Kidney epithelial cell (primary cell): ENCODE measurements at regions not wholly inside any gene's neighbourhood (a gene's known extent, or its start where the extent isn't known, plus 50 kb on each side); places are given as distances from the start of the nearest gene placed in this dataset.
"Not testable (repeated sequence)": the region's sequence is repeated elsewhere in the genome, so short reads cannot be mapped to it uniquely, and the experiment has no call there.

Experiments
- DNase-seq: peaks from one replicate; pipeline ENCODE4 v3.0.0-alpha.2; 2010; ENCODE audit warnings: low read depth
- H3K27me3 ChIP-seq: 2 replicates; pipeline ENCODE4 v1.6.0; 2011; ENCODE audit warnings: low read length; ENCODE audit not compliant: control insufficient read depth, insufficient read depth
- H3K36me3 ChIP-seq: 2 replicates; pipeline ENCODE4 v1.5.1; 2011; ENCODE audit warnings: low read length; ENCODE audit not compliant: control insufficient read depth, insufficient read depth
- H3K4me3 ChIP-seq: 2 replicates; pipeline ENCODE4 v1.5.1; 2011; ENCODE audit warnings: low read depth, mild to moderate bottlenecking, control low read depth, low read length
- TF ChIP-seq, protein P1 (sequence below): IDR thresholded peaks from 2 replicates; pipeline ENCODE4 v1.5.1; 2011; ENCODE audit warnings: mild to moderate bottlenecking, moderate library complexity, low read length, control low read depth, inconsistent platforms; ENCODE audit not compliant: insufficient read depth, poor library complexity, severe bottlenecking

DNA sequence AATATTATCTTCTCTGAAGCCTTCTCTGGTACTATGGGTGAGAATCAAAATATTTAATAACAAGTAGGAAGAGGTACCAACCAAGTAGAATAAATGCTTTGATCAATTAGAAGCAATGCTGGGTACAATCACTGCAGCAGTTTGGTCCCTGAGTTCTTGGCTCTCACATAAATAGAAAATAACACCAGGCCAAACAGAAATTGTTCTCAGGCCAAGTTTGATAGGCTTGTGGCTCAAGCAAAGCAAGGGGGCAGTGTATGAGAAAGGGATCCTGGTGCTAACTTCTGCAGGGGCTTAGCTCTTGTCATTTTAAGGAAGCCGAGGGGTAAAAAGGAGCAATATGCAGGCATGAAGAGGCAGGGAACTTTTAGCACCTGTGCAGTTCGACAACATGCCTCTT, 146.8 kb upstream of the TMEM229A start:
- no peak overlapping the region for H3K4me3 ChIP-seq
- DNase-seq: no peak
- TF ChIP-seq, protein P1, sequence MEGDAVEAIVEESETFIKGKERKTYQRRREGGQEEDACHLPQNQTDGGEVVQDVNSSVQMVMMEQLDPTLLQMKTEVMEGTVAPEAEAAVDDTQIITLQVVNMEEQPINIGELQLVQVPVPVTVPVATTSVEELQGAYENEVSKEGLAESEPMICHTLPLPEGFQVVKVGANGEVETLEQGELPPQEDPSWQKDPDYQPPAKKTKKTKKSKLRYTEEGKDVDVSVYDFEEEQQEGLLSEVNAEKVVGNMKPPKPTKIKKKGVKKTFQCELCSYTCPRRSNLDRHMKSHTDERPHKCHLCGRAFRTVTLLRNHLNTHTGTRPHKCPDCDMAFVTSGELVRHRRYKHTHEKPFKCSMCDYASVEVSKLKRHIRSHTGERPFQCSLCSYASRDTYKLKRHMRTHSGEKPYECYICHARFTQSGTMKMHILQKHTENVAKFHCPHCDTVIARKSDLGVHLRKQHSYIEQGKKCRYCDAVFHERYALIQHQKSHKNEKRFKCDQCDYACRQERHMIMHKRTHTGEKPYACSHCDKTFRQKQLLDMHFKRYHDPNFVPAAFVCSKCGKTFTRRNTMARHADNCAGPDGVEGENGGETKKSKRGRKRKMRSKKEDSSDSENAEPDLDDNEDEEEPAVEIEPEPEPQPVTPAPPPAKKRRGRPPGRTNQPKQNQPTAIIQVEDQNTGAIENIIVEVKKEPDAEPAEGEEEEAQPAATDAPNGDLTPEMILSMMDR: no peak
- no peaks in the 10 kb centered on the region for H3K27me3 ChIP-seq
- no peaks in the 10 kb centered on the region for H3K36me3 ChIP-seq

DNA sequence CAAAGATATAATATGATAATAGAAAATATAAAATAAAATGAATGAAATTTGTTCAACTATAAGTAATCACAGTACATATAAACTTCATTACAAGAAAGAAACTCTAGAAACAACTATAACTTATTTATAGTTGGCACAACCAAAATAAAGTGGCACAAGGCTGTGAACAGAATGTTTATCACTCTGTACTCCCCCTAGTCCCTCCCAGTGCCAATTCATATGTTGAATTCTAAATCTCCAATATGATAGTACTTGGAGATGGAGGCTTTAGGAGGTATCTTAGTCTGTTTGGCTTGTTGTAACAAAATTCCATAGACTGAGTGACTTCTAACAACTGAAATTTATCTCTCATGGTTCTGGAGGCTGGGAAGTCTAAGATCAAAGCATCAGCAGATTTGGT, 145.0 kb upstream of the TMEM229A start:
- Histone ChIP-seq H3K36me3 (no peaks in the 10 kb centered on the region), H3K4me3 (no peak overlapping the region), H3K27me3 (no peaks in the 10 kb centered on the region)
- no peak for DNase-seq
- TF ChIP-seq, protein P1: no peak

DNA sequence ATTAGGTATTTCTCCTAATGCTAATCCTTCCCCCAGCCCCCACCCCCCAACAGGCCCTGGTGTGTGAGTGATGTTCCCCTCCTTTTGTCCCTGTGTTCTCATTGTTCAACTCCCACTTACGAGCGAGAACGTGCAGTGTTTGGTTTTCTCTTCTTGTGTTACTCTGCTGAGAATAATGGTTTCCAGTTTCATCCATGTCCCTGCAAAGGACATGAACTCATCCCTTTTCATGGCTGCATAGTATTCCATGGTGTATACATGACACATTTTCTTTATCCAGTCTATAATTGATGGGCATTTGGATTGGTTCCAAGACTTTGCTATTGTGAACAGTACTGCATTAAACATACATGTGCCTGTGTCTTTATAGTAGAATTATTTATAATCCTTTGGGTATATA, 138.9 kb upstream of the TMEM229A start:
- H3K36me3 ChIP-seq, DNase-seq: not testable (repeated sequence)

DNA sequence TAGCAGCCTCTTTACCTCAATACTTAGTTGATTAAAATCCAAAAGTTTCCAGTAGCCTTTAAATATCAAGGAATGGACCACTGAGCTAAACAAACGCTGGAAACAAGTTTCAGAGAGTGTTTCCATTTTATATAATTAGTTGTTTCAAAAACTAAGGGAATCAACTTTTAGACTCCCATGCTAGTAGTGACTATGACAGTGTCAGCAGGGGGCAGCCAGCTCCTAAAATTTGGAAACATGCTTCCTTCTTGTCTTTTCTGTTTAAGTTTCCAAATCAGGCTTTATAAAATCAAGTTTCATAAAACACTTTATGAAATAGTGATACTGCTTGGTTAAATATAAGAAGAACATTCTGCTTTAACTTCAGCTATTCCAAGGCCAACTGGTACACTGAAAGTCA, 138.2 kb upstream of the TMEM229A start:
- H3K36me3 ChIP-seq: no peaks in the 10 kb centered on the region
- H3K4me3 ChIP-seq: no peak overlapping the region
- no peaks in the 10 kb centered on the region for H3K27me3 ChIP-seq
- no peak for DNase-seq
- TF ChIP-seq, protein P1: peak; percentile 33

More for the DNA sequence above, 138.9 kb upstream of the TMEM229A start:
- H3K4me3 ChIP-seq, H3K27me3 ChIP-seq: not testable (repeated sequence)

DNA sequence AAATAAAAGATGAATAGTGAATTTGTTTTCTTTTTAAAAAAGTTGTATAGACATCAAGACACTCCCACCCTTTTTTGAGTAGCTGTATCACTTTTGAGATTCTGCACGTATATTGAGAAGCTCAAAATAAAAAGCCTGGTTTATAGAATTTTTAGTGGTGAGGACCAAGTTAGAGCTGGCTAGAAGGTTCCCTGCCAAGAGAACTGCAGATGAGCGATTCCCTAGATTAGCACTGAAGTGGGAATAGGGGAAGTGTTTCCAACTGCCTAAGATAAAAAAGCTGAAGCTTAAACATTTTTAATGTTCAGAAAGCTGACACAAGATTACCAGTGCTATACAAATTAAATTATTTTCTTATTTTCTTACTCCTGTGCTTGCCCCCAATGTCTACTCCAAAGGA, 135.7 kb upstream of the TMEM229A start:
- TF ChIP-seq, protein P1: no peak
- DNase-seq: no peak
- Histone ChIP-seq H3K4me3 (no peak overlapping the region), H3K36me3 (no peaks in the 10 kb centered on the region), H3K27me3 (no peaks in the 10 kb centered on the region)

DNA sequence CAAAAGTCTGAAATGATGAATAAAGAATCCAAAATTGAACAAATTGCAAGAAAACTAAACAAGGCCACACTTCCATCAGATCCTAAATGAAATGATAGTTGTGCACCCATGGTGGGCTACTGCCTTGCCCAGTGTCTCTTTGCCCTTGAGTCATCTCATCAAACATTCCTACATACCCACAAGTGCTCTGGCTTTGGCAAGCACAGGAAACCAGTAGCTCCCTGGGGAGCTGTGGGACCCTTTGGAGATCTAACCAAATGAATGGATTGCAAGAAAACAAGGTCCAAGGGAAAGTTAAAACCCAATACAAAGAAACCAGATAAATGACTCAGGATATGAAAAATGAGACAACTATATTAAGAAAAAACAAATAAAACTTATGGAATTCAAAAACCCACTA, 129.8 kb upstream of the TMEM229A start:
- DNase-seq: no peak
- no peaks in the 10 kb centered on the region for H3K36me3 ChIP-seq
- no peaks in the 10 kb centered on the region for H3K27me3 ChIP-seq
- no peak overlapping the region for H3K4me3 ChIP-seq
- TF ChIP-seq, protein P1: no peak
